Fibroblast of the aortic adventitia (primary cell): ENCODE measurements at regions not wholly inside any gene's neighbourhood (a gene's known extent, or its start where the extent isn't known, plus 50 kb on each side); places are given as distances from the start of the nearest gene placed in this dataset.

Experiments
- DNase-seq: peaks from one replicate; pipeline ENCODE4 v3.0.0-alpha.2; 2010; ENCODE audit warnings: low read depth
- H3K4me3 ChIP-seq: 2 replicates; pipeline ENCODE4 v1.5.1; 2011; ENCODE audit warnings: low read depth, mild to moderate bottlenecking, control low read depth, low read length, moderate library complexity
- TF ChIP-seq, protein P1 (sequence below): IDR thresholded peaks from 2 replicates; pipeline ENCODE4 v1.5.1; 2011; ENCODE audit warnings: mild to moderate bottlenecking, low read length, control low read depth, inconsistent platforms; ENCODE audit not compliant: insufficient read depth

DNA sequence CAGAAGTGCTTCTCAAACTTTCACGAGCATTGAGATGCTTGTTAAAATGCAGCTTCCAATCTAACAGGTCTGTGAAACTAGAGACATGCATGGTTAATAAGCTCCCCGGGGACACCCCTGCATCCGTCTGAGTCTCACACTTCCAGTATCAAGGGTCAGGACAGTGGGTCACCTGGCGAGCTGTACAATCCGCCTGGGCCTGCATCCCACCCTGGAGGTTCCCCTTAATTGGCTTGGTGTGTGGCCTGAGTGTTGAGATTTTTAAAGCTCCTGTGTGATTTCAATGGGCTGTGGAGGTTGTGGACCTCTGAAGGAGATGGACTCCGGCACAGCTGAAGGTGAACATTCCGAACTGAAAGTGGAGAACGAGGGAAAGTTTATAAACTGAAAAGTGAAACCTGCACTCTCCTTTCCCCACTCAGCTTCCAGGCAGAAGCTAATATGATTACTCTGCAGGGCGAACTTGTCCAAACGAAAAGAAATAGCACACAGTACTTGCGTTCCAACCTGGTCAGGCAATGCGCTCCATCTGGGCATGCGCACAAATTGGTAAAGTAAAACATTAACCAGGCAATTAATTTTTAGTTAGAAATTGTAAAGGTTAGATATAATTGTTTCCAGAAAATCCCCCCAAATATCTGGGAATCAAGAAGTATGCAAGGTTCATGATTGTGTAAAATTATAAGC, 191.7 kb upstream of the ALKAL2 start:
- TF ChIP-seq, protein P1, sequence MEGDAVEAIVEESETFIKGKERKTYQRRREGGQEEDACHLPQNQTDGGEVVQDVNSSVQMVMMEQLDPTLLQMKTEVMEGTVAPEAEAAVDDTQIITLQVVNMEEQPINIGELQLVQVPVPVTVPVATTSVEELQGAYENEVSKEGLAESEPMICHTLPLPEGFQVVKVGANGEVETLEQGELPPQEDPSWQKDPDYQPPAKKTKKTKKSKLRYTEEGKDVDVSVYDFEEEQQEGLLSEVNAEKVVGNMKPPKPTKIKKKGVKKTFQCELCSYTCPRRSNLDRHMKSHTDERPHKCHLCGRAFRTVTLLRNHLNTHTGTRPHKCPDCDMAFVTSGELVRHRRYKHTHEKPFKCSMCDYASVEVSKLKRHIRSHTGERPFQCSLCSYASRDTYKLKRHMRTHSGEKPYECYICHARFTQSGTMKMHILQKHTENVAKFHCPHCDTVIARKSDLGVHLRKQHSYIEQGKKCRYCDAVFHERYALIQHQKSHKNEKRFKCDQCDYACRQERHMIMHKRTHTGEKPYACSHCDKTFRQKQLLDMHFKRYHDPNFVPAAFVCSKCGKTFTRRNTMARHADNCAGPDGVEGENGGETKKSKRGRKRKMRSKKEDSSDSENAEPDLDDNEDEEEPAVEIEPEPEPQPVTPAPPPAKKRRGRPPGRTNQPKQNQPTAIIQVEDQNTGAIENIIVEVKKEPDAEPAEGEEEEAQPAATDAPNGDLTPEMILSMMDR = no peak
- no peak for DNase-seq
- no peak overlapping the region for H3K4me3 ChIP-seq

DNA sequence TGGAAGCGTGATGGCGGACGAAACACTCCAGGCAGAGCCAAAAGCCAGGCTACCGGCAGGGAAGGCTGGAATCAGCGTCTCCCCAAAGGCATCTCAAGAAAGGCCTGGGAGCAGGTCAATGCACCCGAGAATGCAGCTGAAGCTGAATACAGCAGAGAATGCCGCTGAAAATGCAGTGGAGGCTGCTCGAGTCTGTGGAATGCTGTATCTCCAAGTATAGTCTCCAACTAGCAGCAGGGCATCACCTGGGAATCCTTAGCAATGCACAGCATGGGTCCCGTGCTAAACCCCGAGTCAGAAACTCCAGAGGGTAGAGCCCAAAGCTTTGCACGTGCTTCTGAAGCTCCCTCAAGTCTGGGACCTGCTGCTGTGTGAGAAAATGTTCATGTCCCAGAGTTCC, 191.1 kb upstream of the ALKAL2 start:
- H3K4me3 ChIP-seq = no peak overlapping the region
- TF ChIP-seq, protein P1 = no peak
- no peak for DNase-seq

DNA sequence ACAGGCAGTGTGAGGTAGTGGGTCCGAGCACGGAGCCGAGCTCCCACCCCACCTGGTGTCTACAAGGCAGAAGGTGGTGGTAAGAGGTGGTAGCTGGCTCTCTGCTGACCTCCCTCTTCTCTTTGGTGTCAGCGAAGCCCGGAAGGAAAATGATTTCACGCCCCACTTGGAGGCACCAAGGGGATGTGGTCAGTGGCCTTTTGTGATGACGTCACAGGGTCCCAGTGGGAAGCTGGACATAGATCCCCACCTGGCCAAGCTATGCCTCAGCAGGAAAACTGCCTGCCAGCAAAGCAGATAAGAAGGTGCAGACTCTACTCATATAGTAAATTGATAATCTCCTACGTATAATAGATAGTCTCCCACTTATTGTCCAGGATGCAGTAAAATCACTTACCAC, 183.7 kb upstream of the ALKAL2 start:
- no peak for DNase-seq
- TF ChIP-seq, protein P1 = no peak
- no peak overlapping the region for H3K4me3 ChIP-seq

DNA sequence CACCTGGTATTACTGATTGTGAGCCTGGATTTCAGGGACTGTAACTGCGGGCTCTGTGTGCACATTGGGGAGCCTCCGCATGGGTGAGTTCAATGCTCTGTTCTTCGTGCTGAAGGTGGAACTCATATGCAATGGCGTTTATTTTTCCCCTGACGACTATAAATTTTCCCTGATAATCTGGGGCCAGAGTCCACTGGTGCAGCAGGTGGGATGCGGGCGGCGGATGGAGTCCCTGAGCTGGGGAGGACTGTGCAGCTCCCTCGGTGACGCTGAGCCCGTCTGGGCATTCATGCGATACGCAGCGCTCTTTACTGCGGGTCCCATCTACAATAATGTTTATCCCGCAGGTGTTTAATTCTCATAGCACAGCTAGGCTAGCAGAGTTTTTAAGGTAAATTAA, 181.6 kb upstream of the ALKAL2 start:
- no peak for DNase-seq
- H3K4me3 ChIP-seq = no peak overlapping the region
- TF ChIP-seq, protein P1 = no peak

DNA sequence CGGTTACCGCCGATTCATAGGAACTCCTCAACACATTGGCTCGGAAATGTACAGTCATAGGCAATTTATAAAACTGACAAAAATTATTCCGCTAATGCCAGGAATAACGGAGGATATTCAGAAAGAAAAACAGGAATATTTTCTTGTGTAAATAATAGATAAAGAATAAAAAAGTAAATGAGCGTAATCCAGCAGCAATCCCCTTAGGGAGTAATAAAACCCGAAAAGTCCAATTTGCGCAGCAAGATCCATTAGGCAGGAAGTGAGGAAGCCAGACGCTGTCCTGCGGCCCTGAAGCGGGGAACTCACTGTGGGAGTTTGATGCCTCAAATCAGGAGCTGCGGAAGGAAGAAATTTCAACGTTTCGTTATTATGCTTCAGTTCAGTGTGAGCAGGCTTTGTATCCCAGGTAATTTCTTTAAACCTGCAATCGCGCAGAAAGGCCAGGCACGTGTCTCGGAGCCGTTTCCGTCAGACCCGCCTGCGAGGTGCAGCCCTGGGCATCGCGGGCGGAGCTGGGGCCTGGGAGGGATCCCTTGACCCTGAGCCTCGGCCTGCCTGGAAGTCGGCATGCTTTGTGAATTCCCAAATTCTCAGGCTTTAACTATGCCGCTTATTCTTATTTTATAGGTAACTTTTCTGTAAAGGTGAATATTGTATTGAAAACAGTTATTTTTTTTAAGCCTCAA, 180.9 kb upstream of the ALKAL2 start:
- TF ChIP-seq, protein P1 = no peak
- DNase-seq = no peak
- no peak overlapping the region for H3K4me3 ChIP-seq

DNA sequence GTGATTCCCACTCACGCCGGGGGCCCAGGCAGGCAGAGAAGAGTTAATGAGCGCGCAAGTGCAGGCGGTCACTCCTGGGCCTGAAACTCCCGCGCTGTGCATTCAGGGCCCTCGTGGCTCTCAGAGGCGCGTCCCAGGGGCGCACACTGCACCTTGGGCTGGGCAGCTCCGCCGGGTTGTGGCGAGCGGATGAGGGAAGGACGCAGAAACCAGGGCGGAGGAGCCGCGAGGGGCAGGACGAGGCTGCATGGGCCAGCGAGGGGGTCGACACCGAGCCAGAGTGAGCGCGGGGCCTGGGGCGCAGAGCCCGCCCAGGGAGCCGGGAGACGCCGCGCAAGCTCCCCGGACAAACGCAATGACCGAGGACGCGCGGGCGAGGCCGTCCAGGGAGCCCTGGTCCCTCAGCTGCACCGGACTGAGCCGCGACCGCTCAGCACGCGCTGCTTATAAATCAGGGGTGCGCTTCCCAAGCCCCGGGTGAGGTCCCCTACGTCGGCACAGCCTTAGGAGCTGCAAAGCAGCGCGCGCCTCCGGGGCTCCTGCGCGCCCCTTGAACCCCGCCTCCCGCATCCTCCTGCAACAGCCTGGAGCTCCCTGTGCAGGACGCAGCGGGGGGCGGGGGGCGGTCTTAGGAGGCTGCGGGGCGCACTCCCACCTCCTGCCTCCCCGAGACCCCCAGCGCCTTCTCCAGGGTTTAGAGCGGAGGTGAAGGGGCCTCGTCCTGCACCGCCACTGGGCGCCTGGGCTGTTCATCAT, 180.2 kb upstream of the ALKAL2 start:
- TF ChIP-seq, protein P1 = no peak
- no peak for DNase-seq
- H3K4me3 ChIP-seq = no peak overlapping the region
